CD14-positive monocyte (primary cell): ENCODE measurements at regions not wholly inside any gene's neighbourhood (a gene's known extent, or its start where the extent isn't known, plus 50 kb on each side); places are given as distances from the start of the nearest gene placed in this dataset.

Experiments
- DNase-seq, 3 donors: peaks; one replicate each; pipeline ENCODE4 v3.0.0-alpha.2; 2011 to 2022
- H2AFZ ChIP-seq: 2 replicates; pipeline ENCODE4 v1.6.0; 2012; ENCODE audit warnings: mild to moderate bottlenecking, low read depth, low read length, inconsistent platforms; ENCODE audit not compliant: insufficient read depth, poor library complexity, severe bottlenecking
- H3K27ac ChIP-seq, 2 donors: 1 replicate in 1 of 2; 2 replicates in 1 of 2; pipeline ENCODE4 v1.5.1; 2012 to 2013; ENCODE audit warnings: low read length in 2 of 2, control low read depth in 1 of 2, inconsistent platforms in 1 of 2, low read depth in 1 of 2, mild to moderate bottlenecking in 1 of 2
- H3K27me3 ChIP-seq, 2 donors: one replicate each; pipeline versions ENCODE4 v1.6.0 to v1.6.1; 2011 to 2013; ENCODE audit warnings: low read length in 2 of 2; ENCODE audit not compliant: control insufficient read depth in 2 of 2, insufficient read depth in 2 of 2
- H3K36me3 ChIP-seq, 2 donors: replicated peaks in 1 of 2; 1 replicate in 1 of 2; 2 replicates in 1 of 2; pipeline versions ENCODE4 v1.5.1 to v1.6.1; 2012 to 2013; ENCODE audit warnings: low read length in 2 of 2, control low read depth in 1 of 2, inconsistent platforms in 1 of 2, mild to moderate bottlenecking in 1 of 2; ENCODE audit not compliant: insufficient read depth in 2 of 2, control insufficient read depth in 1 of 2
- H3K4me1 ChIP-seq, 2 donors: 1 replicate in 1 of 2; 2 replicates in 1 of 2; pipeline versions ENCODE4 v1.5.1 to v1.6.1; 2012 to 2013; ENCODE audit warnings: low read length in 2 of 2, control low read depth in 1 of 2, inconsistent platforms in 1 of 2, mild to moderate bottlenecking in 1 of 2, moderate library complexity in 1 of 2; ENCODE audit not compliant: insufficient read depth in 2 of 2, control insufficient read depth in 1 of 2
- H3K4me2 ChIP-seq: replicated peaks from 2 replicates; pipeline ENCODE3; 2012; ENCODE audit warnings: low read length, moderate library complexity, mild to moderate bottlenecking; ENCODE audit not compliant: poor library complexity, severe bottlenecking; ENCODE audit errors: extremely low read depth
- H3K4me3 ChIP-seq, 3 experiments: fragments of 200-600 bp in 1 of 3; sonication (generic) in 1 of 3; replicated peaks in 1 of 3; 1 replicate in 2 of 3; 2 replicates in 1 of 3; pipeline ENCODE4 v1.5.1; 2011 to 2013; ENCODE audit warnings: low read length in 3 of 3, mild to moderate bottlenecking in 3 of 3, control low read depth in 2 of 3, low read depth in 2 of 3, inconsistent platforms in 1 of 3, moderate library complexity in 1 of 3
- H3K79me2 ChIP-seq: 2 replicates; pipeline ENCODE4 v1.6.0; 2012; ENCODE audit warnings: mild to moderate bottlenecking, control low read depth, inconsistent platforms, low read length, moderate library complexity; ENCODE audit not compliant: insufficient read depth
- H3K9ac ChIP-seq: 2 replicates; pipeline ENCODE4 v1.6.0; 2017; ENCODE audit warnings: low read length, mild to moderate bottlenecking; ENCODE audit not compliant: insufficient read depth, poor library complexity, severe bottlenecking
- H3K9me3 ChIP-seq, 2 donors: replicated peaks in 1 of 2; 1 replicate in 1 of 2; 2 replicates in 1 of 2; pipeline versions ENCODE4 v1.5.1 to v1.6.1; 2012 to 2013; ENCODE audit warnings: low read length in 2 of 2, control low read depth in 1 of 2; ENCODE audit not compliant: control insufficient read depth in 1 of 2, insufficient read depth in 1 of 2
- H4K20me1 ChIP-seq: 2 replicates; pipeline ENCODE4 v1.6.0; 2012; ENCODE audit warnings: mild to moderate bottlenecking, low read length, control low read depth, moderate library complexity; ENCODE audit not compliant: insufficient read depth
- H3K27ac Mint-ChIP-seq, 7 donors: one replicate each; pipeline ENCODE4 v1.8.0; 2020; ENCODE audit warnings: mild to moderate bottlenecking in 7 of 7, mixed read lengths in 7 of 7, moderate library complexity in 6 of 7, inconsistent platforms in 2 of 7
- H3K27me3 Mint-ChIP-seq, 3 donors: one replicate each; pipeline ENCODE4 v1.8.0; 2021 to 2022; ENCODE audit warnings: low read depth in 3 of 3, mild to moderate bottlenecking in 3 of 3, mixed read lengths in 3 of 3, moderate library complexity in 3 of 3, inconsistent platforms in 1 of 3
- H3K36me3 Mint-ChIP-seq, 2 donors: one replicate each; pipeline ENCODE4 v1.8.0; 2020; ENCODE audit warnings: mixed read lengths in 2 of 2, inconsistent platforms in 1 of 2, mild to moderate bottlenecking in 1 of 2
- H3K4me1 Mint-ChIP-seq: one replicate; pipeline ENCODE4 v1.8.0; 2020; ENCODE audit warnings: mild to moderate bottlenecking, mixed read lengths
- H3K4me3 Mint-ChIP-seq, 2 donors: one replicate each; pipeline ENCODE4 v1.8.0; 2020; ENCODE audit warnings: mild to moderate bottlenecking in 2 of 2, mixed read lengths in 2 of 2, moderate library complexity in 1 of 2
- H3K9me3 Mint-ChIP-seq, 7 donors: one replicate each; pipeline ENCODE4 v1.8.0; 2020 to 2022; ENCODE audit warnings: mixed read lengths in 7 of 7, mild to moderate bottlenecking in 6 of 7, moderate library complexity in 6 of 7, inconsistent platforms in 2 of 7
- CTCF ChIP-seq: fragments of 200-600 bp; IDR thresholded peaks from one replicate; pipeline ENCODE4 v1.8.0; 2022; ENCODE audit warnings: antibody characterized with exemption, mild to moderate bottlenecking
- WGBS: methylation state at CpG from one replicate; pipeline ENCODE4 v1.1.5; 2013; ENCODE audit warnings: missing lambda C conversion rate; ENCODE audit not compliant: insufficient coverage; 5-methylcytosine and 5-hydroxymethylcytosine counted together
- intact Hi-C, 2 donors: fragments of 100-400 bp; cut with micrococcal nuclease; formaldehyde crosslinking; loops; one replicate each; pipeline versions ENCODE4 v1.15.0 to v1.15.1; 2023

DNA sequence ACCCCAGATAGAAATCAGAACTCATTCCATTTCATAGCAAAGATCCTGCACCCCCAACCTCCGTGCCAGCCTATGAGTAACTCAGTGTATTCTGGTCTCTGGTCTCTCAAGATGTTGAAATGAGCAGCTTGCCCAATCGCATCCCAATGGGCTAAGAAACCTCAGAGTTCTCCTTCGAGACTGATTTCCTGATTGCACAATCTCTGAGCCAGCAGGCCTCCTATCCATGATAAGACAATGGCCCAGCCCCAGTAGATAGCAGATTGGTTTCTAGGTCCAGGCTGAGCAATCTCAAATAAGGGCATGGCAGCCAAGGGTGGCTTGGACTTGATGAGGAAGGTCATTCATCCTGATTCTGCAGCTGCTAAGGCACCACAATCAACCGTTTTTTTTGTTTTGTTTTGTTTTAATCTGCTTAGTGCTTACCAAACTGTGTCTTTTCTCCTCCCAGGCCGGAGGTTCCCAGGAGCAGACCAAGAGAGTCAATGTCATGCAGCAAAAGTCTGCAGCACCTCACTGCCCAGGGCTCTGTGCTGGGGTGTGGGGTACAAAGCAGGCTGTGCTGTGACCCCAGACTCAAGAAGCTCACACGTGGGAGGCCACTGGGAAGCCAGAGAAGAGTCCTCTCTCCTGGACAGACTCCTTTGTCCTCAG is 125.1 kb upstream of the NXT1 start:
- peak overlapping the region in 1 of 3 experiments; percentile 35 for H3K4me3 ChIP-seq
- peaks cover 0 to 2% (median 1%) of the 10 kb centered on the region in 3 donors for H3K27me3 Mint-ChIP-seq
- H4K20me1 ChIP-seq: no peaks in the 10 kb centered on the region
- peaks cover 0 to 7% of the 10 kb centered on the region in 2 donors for H3K36me3 ChIP-seq
- H3K4me1 Mint-ChIP-seq: peaks cover 39% of the 10 kb centered on the region
- intact Hi-C loops: loop anchor here (5.0 kb wide), 3 partner anchors 33 to 68 kb away; no protein-coding TSS in a partner anchor
- peaks cover 10 to 12% of the 10 kb centered on the region in 2 donors for H3K36me3 Mint-ChIP-seq
- H3K27me3 ChIP-seq: no peaks in the 10 kb centered on the region
- H3K27ac ChIP-seq: peak overlapping the region; percentile 64 to 93
- H3K4me3 Mint-ChIP-seq: peak overlapping the region in 1 of 2 donors; percentile 56
- DNase-seq: peak; percentile 97 to 100 (median 99)
- H3K9ac ChIP-seq: peak overlapping the region; percentile 58
- H3K79me2 ChIP-seq: no peaks in the 10 kb centered on the region
- peak overlapping the region; percentile 50 for H3K4me2 ChIP-seq
- peak overlapping the region; percentile 36 for H2AFZ ChIP-seq
- H3K9me3 Mint-ChIP-seq: peaks cover 24 to 30% (median 26%) of the 10 kb centered on the region in 7 donors
- TF ChIP-seq CTCF: peak; percentile 1
- 0% methylated on average over 3 of the region's 6 CpGs for WGBS
- peak overlapping the region; percentile 88 to 94 (median 93) for H3K27ac Mint-ChIP-seq
- H3K9me3 ChIP-seq: peaks cover 15 to 23% of the 10 kb centered on the region in 2 donors
- H3K4me1 ChIP-seq: peaks cover 35 to 42% of the 10 kb centered on the region in 2 donors

- intact Hi-C loops: loop anchor here (5.0 kb wide), 3 partner anchors 33 to 68 kb away; no protein-coding TSS in a partner anchor
- Histone ChIP-seq H3K4me3 (peak overlapping the region in 1 of 3 experiments; percentile 35), H3K27me3 (no peaks in the 10 kb centered on the region), H3K36me3 (peaks cover 0 to 7% of the 10 kb centered on the region in 2 donors), H3K4me1 (peaks cover 35 to 42% of the 10 kb centered on the region in 2 donors), H3K9ac (peak overlapping the region; percentile 58), H3K27ac (peak overlapping the region; percentile 64 to 93), H2AFZ (peak overlapping the region; percentile 36), H3K4me2 (peak overlapping the region; percentile 50), H4K20me1 (no peaks in the 10 kb centered on the region), H3K9me3 (peaks cover 15 to 25% of the 10 kb centered on the region in 2 donors), H3K79me2 (no peaks in the 10 kb centered on the region)
- peak overlapping the region in 1 of 2 donors; percentile 39 for H3K4me3 Mint-ChIP-seq
- peaks cover 10 to 15% of the 10 kb centered on the region in 2 donors for H3K36me3 Mint-ChIP-seq
- DNase-seq: no peak
- peaks cover 39% of the 10 kb centered on the region for H3K4me1 Mint-ChIP-seq
- peaks cover 0 to 2% (median 0%) of the 10 kb centered on the region in 3 donors for H3K27me3 Mint-ChIP-seq
- WGBS: 39% methylated on average over 2 of the region's 5 CpGs
- peaks cover 26 to 37% (median 31%) of the 10 kb centered on the region in 7 donors for H3K9me3 Mint-ChIP-seq
- H3K27ac Mint-ChIP-seq: peak overlapping the region; percentile 88 to 94 (median 93)
- no peak for TF ChIP-seq CTCF
These were observed 125.8 kb upstream of the NXT1 start for GRCh38 chr20:23224806-23225205.
